Spleen (tissue), 7 donors: ENCODE measurements at regions not wholly inside any gene's neighbourhood (a gene's known extent, or its start where the extent isn't known, plus 50 kb on each side); places are given as distances from the start of the nearest gene placed in this dataset.

Source experiments
- CTCF ChIP-seq, 11 experiments: fragments of 200-600 bp in 7 of 11; fragments of 450-650 bp in 4 of 11; sonication (generic) in 4 of 11; IDR thresholded peaks in 8 of 11; conservative IDR thresholded peaks in 3 of 11; 1 replicate in 7 of 11; 2 replicates in 4 of 11; pipeline versions ENCODE4 v1.4.0 to v1.8.0; 2016 to 2021; ENCODE audit warnings: antibody characterized with exemption in 11 of 11, inconsistent platforms in 4 of 11, mild to moderate bottlenecking in 1 of 11
- POLR2A ChIP-seq, 3 donors: fragments of 450-650 bp; IDR thresholded peaks; one replicate each; pipeline ENCODE4 v1.5.1; 2017; ENCODE audit warnings: antibody characterized with exemption in 3 of 3, mild to moderate bottlenecking in 1 of 3
- POLR2AphosphoS5 ChIP-seq, 3 donors: sonication (generic); formaldehyde crosslinking; IDR thresholded peaks; one replicate each; pipeline ENCODE4 v1.5.1; 2017; ENCODE audit warnings: antibody characterized with exemption in 3 of 3
- donor health status: DM: no; HTN: no; CAD: no; lungs with moderate emphysema.
- donor health status: DM: no; HTN: no; CAD: no.
- donor health status: DM: no; HTN: no; CAD: no.

DNA sequence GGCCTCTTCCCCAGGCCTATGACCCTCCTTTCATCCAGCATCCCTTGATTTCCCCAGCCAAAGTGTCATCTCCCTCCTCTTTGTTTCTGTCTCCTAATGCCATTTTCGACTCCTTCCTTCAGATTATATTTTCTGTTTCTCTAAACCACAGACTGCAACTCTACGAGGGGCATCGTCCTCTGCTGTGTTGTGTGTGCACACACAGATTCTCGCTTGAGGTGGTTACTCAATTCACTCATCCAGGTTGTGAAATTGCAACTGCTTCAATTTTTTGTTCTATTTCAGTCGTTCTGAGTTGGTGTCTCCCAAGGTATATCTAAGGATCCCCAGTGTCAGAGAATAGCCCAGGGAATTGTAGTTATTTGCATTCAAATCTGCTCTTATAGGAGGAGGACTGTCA, 113.5 kb upstream of the NDUFV2 start:
- TF ChIP-seq POLR2AphosphoS5 (IDR thresholded peaks at IDR 0.05) (no peak), CTCF (IDR thresholded peaks at IDR 0.05 in 8 of 11, conservative IDR thresholded peaks at IDR 0.05 in 3 of 11) (no peak), POLR2A (IDR thresholded peaks at IDR 0.05) (no peak)
